ENCODE measurements at regions not wholly inside any gene's neighbourhood (a gene's known extent, or its start where the extent isn't known, plus 50 kb on each side); places are given as distances from the start of the nearest gene placed in this dataset.

GRCh38 chr5:35561396-35561795, 56.3 kb upstream of the SPEF2 start:
- no peak for TF ChIP-seq CTCF (IDR thresholded peaks at IDR 0.05; ENCODE audit: control insufficient read depth, insufficient read depth, low read depth, low read length, missing control alignments)
- H3K4me3 ChIP-seq (ENCODE audit: control insufficient read depth, low read depth, low read length), result no peak overlapping the region
- no peak for DNase-seq (ENCODE audit: low read depth)

- no peak for TF ChIP-seq CTCF (IDR thresholded peaks at IDR 0.05; ENCODE audit: control insufficient read depth, insufficient read depth, low read depth, low read length, missing control alignments)
- H3K4me3 ChIP-seq (ENCODE audit: control insufficient read depth, low read depth, low read length), result no peak overlapping the region
- DNase-seq (ENCODE audit: low read depth), result no peak
Observed at GRCh38 chr5:35557748-35558147, 59.9 kb upstream of the SPEF2 start.

- no peak for DNase-seq (ENCODE audit: low read depth)
- H3K4me3 ChIP-seq (ENCODE audit: control insufficient read depth, low read depth, low read length), result no peak overlapping the region
- no peak for TF ChIP-seq CTCF (IDR thresholded peaks at IDR 0.05; ENCODE audit: control insufficient read depth, insufficient read depth, low read depth, low read length, missing control alignments)
Observed at GRCh38 chr5:35557199-35557598, 60.5 kb upstream of the SPEF2 start.

GRCh38 chr5:35554016-35554415, 63.6 kb upstream of the SPEF2 start:
- H3K4me3 ChIP-seq (ENCODE audit: control insufficient read depth, low read depth, low read length), result no peak overlapping the region
- no peak for DNase-seq (ENCODE audit: low read depth)
- no peak for TF ChIP-seq CTCF (IDR thresholded peaks at IDR 0.05; ENCODE audit: control insufficient read depth, insufficient read depth, low read depth, low read length, missing control alignments)

GRCh38 chr5:35545190-35545589, 72.5 kb upstream of the SPEF2 start:
- no peak for DNase-seq (ENCODE audit: low read depth)
- no peak overlapping the region for H3K4me3 ChIP-seq (ENCODE audit: control insufficient read depth, low read depth, low read length)
- no peak for TF ChIP-seq CTCF (IDR thresholded peaks at IDR 0.05; ENCODE audit: control insufficient read depth, insufficient read depth, low read depth, low read length, missing control alignments)

- DNase-seq (ENCODE audit: low read depth), result no peak
- TF ChIP-seq CTCF (IDR thresholded peaks at IDR 0.05; ENCODE audit: control insufficient read depth, insufficient read depth, low read depth, low read length, missing control alignments), result no peak
- no peak overlapping the region for H3K4me3 ChIP-seq (ENCODE audit: control insufficient read depth, low read depth, low read length)
Observed at GRCh38 chr5:35543408-35543807, 74.3 kb upstream of the SPEF2 start.

- no peak for TF ChIP-seq CTCF (IDR thresholded peaks at IDR 0.05; ENCODE audit: control insufficient read depth, insufficient read depth, low read depth, low read length, missing control alignments)
- H3K4me3 ChIP-seq (ENCODE audit: control insufficient read depth, low read depth, low read length), result no peak overlapping the region
- no peak for DNase-seq (ENCODE audit: low read depth)
Observed at GRCh38 chr5:35540002-35540401, 77.7 kb upstream of the SPEF2 start.
